ENCODE measurements at regions not wholly inside any gene's neighbourhood (a gene's known extent, or its start where the extent isn't known, plus 50 kb on each side); places are given as distances from the start of the nearest gene placed in this dataset.

GRCh38 chr18:39198376-39198775 lies 1632.8 kb upstream of the CELF4 start:
- TF ChIP-seq CTCF (IDR thresholded peaks at IDR 0.05) (no peak), POLR2AphosphoS5 (IDR thresholded peaks at IDR 0.05) (no peak), POLR2A (IDR thresholded peaks at IDR 0.05) (no peak)
